ENCODE measurements at regions not wholly inside any gene's neighbourhood (a gene's known extent, or its start where the extent isn't known, plus 50 kb on each side); places are given as distances from the start of the nearest gene placed in this dataset.

DNA sequence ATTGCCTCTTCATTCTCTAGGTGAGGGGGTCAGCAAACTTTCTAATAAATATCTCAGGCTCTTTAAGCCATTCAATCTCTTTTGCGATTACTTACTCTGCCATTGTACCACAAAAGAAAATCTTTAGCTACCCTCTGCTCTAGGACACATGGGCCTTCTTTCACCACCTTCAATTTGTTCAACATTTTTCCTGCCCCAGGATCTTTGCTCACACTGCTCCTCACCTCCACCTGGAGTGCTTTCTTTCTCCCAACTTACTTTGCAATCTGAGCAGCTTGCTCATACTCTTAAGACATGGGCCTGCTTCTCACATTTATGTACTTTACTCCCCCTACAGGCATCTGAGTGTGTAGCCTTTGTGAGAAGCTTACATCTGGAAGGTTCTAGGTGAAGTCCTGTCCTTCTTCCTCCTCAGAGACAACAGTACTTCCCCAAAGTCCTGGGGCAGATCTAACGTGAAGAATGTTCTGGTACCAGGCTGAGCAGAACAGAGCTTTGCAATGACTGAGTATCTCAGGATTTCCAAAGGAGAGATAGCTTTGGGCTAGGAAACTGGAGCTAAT is 55.0 kb upstream of the PRDM5 start:
- DNase-seq = peak in 1 of 2 donors; percentile 16

DNA sequence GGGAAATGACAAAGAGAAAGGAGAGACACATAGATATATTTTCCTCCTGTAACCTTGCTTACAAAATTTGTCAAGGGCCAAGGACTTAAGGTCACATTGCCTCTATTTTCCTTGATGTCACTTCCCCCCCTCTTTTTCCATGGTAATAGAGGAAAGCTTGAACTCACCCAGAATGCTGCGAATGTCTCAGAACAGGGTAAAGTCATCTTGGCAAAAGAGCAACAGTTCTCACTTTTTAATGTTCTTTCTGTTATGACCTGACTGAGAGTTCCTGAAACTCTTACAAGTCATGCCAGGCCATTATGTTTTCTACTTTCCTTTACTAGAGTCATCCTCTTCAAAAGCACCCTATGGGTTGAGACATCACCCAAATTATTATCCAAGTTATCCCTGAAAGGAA is 50.7 kb upstream of the PRDM5 start:
- no peak for DNase-seq
